ENCODE measurements at regions not wholly inside any gene's neighbourhood (a gene's known extent, or its start where the extent isn't known, plus 50 kb on each side); places are given as distances from the start of the nearest gene placed in this dataset.
A peak's percentile ranks its signal among the peaks of the same experiment; 100 is the strongest.
"Not testable (repeated sequence)": the region's sequence is repeated elsewhere in the genome, so short reads cannot be mapped to it uniquely, and the experiment has no call there.

- no peak for DNase-seq
Observed at GRCh38 chr2:57444752-57445430, 601.7 kb upstream of the VRK2 start.

DNA sequence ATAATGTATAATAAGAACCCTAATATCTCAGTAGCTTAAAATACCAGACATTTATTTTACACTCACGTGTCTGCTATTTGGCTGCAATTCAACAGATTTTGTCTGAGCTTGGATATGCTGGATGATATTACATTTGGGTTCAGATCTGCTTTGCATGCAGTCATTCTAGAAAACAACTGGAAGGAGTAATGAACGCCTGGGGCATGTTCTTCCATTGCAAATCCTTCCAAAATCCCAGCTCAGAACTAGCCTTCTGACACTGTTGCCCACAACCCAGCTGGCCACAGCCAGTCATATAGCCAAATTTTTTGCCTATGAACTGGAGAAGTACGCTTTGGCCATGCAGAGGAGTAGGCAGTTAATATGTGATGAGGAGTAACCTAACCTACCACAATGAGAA is 597.8 kb upstream of the VRK2 start:
- no peak for DNase-seq

DNA sequence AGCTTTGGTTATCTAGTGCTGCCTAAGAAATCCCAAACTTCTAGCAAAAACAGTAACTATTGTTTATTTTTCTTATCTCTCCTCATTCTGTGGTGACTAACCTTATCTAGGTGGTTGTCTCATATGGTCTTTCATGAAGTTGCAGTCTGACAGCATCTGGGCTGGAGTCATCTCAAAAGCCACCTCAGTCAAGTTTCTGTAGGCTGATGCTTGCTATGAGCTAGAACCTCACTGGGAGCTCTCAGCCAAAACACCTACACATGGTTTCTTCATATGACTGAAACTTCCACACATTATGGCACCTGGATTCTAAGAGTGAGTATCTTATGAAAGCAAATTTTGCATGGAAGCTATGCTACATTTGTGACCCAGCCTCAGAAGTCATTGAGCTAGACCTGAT is 596.4 kb upstream of the VRK2 start:
- DNase-seq = no peak

DNA sequence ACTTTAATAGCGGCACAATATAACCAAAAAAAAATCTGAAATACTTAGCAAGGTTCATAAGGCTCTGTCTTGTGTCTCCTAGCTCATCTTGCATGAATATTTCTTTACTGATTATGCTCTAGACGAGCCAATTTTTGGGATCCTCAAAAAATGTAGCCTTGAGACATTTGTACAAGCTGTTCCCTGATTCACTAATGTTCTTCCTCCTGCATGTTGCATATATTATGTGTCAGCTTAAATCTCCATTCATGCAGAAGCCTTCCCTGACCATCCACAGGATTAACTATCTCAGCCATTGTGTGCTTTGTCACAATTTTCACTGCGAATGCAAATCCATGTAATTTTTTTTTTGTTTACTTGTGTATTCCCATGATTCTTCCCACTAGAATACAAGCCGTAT is 594.0 kb upstream of the VRK2 start:
- no peak for DNase-seq

DNA sequence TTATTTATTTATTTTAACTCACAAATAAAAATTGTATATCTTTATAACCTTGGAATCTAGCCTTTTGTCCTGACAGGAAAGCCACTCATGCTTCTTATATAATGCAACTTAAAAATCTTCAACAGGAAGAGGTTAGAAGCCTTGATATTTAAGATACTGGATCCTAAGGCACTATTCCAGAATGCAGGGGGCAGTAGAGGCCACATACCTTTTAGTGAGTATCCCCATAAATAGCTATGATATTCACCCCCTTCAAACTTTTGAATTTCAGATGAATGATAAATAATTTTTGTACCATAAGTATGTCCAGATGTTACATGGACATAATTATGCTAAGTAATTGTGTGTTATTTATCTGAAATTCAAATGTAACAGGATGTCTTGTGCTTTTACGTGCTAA is 592.7 kb upstream of the VRK2 start:
- no peak for DNase-seq

DNA sequence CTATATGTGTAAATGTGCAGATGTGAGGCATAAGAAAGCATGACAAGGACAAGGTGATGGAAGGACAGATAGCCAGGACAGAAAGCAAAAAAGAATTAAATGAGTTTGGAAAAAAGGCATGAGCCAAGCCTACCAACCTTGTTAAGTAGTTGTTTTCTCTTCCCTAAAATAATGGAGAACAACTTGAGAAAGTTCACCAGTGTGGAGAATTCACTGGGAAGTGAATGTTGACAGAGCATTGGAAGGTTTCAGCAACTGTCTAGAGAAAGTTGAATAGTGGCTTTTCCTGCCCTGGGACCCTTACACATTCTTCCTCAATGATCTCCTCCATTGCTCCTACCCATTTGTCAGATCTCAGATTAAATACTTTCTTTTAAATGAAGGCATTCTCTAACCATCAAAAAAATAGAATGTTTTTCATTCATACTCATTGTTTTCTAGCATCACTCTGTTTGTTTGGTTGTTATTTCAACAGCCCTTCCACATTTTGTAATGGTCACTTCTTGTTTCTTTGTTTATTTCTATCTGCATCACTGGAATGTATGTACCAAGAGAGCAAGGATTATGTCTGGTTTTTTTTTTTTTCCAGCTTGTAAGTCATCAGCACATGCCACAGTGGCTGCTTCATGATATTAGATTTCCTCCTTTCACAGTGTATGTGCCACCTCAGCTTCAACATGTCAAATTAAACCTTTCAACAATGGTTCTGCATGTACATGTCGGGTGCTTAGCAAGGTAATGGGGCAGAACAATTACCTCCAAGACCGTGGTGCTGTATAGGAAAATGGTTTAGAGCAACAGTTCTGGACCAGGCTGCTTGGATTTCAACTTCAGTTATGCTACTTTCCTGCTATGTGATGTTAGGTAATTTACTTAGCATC is 586.0 kb upstream of the VRK2 start:
- DNase-seq = no peak

- no peak for DNase-seq
Observed at GRCh38 chr2:57461624-57462023, 585.0 kb upstream of the VRK2 start.

DNA sequence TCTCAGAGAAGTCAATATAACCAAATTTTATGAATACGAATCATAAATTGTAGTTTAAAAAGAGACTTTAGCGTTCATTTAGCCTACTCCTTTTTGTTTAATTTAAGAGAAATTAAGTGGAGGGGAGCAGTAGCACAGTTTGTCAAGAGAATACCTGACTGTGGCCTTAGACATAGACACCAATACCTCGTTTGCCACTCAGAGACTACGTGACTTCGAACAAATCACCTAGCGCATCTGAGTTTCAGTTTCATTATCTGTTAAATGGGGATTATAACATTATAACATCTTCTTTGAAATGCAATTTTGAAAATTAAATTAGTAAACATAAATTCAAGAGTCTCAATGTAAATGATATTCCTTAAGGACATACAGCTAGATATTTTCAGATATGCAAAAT is 581.5 kb upstream of the VRK2 start:
- DNase-seq = no peak

- no peak for DNase-seq
Observed at GRCh38 chr2:57465967-57466366, 580.6 kb upstream of the VRK2 start.

- DNase-seq = no peak
Observed at GRCh38 chr2:57475391-57475790, 571.2 kb upstream of the VRK2 start.

GRCh38 chr2:57479981-57480380 is 566.6 kb upstream of the VRK2 start:
- no peak for DNase-seq

DNA sequence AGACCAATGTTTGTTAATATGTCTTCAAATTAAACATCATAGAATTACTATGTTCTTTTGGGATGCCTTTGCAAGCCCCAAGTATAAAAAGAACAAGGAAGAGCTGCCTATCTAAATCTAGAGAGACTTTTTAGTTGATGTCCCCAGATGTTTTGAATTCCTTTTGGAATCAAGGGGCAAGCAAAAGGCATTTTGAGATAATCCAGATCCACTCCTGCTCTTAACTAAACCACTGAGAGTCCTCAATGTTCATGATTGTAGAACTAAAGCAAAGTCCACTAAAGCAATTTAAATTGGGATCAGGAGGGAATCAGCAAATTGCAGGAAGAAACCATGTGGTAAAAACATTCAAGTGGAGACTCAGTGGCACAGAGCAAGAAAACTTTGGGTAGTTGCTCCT is 558.5 kb upstream of the VRK2 start:
- no peak for DNase-seq

DNA sequence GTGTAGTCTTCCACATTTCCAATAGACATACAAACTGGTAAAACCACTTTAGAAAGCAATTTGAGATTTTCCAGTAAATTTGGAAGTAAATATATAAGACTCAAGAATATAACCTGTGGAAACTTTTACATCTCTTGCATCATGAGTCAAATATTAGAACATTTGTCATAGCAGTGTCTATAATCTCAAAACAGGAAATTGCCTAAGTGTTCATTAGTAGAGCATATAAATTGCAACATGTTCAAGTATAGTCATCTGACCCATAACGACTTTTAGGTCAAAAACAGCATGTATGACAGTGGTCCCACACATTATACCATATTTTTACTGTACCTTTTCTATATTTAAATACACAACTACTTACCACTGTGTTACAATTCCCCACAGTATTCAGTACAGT is 555.9 kb upstream of the VRK2 start:
- DNase-seq = no peak

DNA sequence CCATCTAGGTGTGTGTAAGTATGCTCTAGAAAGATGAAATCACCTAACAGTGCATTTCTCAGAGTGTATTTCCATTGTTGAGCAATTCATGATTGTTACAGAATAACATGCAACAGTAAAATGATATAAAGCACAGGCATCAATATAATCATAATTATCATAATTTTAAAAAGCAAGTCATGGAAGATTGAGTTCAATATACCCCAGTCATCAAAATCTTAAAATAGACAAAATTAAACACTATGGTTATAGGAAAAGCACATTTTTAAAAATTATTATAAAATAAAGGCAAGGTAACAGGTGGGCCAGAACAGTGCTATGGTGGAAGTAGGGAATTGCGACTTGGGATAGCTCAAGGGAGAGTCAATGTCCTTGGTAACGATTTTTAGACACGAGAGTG is 555.4 kb upstream of the VRK2 start:
- DNase-seq = no peak

- DNase-seq = not testable (repeated sequence)
Observed at GRCh38 chr2:57493966-57494365, 552.6 kb upstream of the VRK2 start.

DNA sequence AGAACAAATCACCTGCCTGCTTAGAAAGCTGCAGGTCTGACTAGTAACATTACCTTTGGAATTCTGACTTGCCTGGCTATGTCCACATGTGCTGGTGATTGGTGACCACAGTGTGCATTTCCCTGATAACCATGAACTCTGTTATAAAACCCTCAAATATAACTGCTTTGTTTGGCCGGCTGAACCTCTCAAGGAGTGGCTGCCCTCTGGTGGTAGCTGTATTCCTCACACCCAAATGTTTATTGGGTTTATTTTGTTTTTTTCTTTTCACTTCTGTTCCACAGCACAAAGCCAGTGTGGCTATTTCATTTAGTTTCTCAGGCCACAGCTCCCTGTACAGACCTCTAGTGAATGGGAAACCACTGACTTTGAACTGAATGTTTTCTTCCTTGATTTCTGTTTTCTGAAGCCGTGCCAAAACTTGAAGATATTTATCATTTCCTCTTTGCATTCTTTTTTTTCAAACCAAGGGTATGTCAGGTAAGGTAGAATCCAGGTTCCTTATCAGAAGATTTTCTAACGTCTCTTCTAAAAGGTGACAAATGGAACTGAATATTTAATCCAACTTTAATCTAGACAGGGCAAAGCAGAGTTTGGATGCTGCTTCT is 549.0 kb upstream of the VRK2 start:
- peak; percentile 25 for DNase-seq

GRCh38 chr2:57504787-57505186 is 541.8 kb upstream of the VRK2 start:
- DNase-seq = no peak

GRCh38 chr2:57509189-57509588 is 537.4 kb upstream of the VRK2 start:
- DNase-seq = no peak

GRCh38 chr2:57510704-57511103 is 535.9 kb upstream of the VRK2 start:
- DNase-seq = no peak

DNA sequence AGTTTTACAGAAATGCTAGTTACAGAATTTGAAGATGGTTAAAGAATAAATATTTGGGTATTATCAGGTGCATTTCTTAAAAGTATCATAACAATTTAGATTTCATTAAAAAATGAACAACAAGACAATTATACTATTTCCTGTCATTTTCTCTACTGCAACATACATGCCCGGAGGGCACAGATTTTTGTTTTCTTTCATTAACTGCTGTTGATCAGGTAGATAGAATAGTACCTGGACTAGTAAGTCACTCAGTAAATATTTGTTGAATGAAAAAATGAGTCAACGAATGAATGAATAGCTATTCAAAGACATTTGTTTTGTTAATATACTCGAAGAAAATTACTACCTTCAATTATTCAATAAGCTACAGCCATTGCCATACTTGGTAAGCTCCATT is 531.2 kb upstream of the VRK2 start:
- DNase-seq = no peak

- no peak for DNase-seq
Observed at GRCh38 chr2:57516698-57517340, 529.8 kb upstream of the VRK2 start.

DNA sequence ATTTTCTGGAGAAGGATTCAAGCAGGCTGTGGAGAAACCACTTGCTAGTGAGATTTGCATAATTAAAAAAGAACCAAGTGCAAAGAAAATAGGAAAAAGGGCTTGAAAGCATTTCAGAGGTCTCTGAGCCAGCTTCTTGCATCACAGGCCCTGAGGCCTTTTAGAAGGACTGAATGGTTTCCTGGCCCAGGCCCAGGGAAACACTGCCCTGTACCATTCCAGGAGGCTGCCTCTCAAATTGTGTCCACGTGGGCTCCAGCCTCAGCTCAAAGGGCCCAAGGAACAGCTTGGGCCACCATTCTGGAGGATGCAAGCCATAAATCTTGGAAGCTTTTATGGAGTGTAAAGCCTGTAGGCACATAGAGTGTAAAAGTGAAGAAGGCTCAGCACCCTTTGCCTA is 523.3 kb upstream of the VRK2 start:
- no peak for DNase-seq

DNA sequence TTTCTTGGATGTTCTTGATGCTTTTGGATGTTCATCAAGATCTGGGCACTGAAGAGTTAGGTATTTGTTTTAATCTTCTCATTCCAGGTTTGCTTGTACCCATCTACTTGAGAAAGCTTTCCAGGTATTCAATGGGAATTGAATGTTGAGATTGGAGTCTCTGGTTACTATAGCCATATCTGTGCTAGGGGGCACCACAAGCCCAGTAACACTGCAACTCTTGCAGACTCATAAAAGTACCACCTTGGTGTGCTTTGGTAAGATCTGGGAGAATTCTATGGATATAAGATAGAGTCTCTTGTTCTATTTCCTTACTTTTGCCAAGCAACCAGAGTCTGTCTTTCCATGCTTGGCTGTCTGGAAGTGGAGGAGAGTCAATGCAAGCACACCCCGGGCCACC is 518.9 kb upstream of the VRK2 start:
- no peak for DNase-seq

DNA sequence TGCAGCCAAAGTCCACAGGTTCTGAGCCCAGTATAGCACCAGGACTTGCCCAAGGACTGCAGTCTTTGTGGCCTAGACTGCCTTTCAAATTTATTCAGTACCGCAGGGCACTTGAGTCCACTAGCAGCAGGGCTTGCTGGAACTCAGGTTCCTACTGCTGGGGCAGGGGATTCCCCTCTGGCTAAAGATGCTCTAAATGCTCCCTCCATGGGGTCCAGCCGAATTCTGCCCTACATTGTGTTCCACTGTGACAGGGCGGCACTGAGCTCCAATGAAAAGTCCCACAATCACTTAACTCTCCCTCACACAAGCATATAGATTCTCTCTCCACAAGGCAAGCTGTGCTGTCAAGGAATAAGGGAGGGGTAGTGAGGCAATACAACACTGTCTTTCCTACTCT is 518.1 kb upstream of the VRK2 start:
- DNase-seq = no peak

All from left hindlimb (tissue), 1 donor.